ENCODE measurements at regions not wholly inside any gene's neighbourhood (a gene's known extent, or its start where the extent isn't known, plus 50 kb on each side); places are given as distances from the start of the nearest gene placed in this dataset.

DNA sequence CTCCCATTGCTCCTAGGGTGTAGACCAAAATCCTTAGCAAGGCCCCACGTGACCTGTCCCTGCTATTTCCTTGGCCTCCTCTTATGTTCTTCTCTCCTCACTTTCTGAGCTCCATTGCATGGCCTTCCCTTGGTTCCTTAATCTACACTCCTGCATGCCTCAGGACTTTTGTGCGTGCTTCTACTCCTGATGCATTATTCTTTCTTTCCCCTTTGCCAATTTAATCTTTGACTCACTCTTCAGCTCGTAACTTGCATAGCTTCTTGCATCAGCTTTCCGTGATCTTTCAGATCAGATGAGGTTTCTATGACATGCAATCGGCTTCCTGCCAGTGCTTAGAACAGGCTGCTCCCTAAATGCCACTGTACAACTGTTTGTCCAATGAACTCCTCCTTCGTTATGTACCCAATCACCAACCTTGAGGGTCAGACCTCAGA, 261.6 kb upstream of the CADM1 start:
- DNase-seq (ENCODE audit: low spot score) = no peak

DNA sequence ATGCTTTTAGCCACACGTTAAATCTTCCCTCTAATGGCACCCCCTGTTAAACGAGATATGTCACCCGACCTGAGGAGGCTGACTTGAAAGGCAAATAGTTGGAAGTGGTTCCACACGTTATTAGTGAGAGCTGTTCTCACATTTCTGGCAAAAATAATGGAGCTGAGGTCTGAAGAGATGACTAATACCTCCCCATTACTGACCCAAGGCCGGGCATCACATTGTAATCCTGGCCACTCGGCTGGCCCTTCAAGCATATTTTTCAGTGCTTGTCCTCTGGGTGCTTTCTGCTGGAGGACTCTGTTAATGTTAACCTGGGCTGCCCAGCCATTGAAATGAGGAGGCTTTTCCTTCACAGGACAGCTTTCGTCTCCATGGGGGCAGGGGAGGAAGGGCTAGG, 260.0 kb upstream of the CADM1 start:
- DNase-seq (ENCODE audit: low spot score) = no peak

DNA sequence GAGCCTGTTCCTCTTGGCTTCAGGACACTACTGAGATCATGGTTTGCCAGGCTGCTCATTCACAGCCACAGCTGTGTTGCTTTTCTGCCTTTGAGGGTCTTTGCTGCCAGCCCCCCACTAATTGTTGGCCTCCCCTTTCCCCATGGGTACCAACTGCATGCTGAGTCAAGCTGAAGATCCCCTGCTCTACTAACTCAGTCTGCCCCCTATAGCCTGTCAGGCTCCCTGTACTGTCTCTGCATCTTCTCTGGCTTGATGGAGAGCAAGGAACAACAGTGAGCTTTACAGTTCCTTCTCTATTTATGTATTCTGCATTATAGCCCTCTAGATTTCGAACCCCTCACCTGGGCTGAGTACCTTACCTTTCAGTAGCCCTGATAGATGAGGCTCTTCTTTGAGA, 257.6 kb upstream of the CADM1 start:
- no peak for DNase-seq (ENCODE audit: low spot score)

DNA sequence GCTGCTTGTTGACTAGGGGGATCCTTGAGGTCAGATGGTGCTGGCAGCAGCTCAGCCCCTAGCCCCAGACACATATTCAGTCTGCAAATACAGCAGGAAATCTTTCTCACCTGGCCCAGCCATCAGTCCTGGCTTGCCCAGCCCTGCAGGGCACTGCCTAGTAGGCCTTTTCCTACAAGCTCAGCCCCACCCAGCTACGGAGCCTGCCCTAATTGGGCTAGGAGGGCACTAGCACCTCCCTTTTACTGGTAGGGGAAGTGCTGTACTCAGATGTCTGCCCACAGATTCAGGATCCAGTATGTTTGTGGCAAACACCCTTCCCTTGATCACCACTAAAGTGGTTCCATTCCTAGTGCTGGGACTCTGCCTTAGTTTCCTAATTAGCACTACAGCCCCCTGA, 257.1 kb upstream of the CADM1 start:
- DNase-seq (ENCODE audit: low spot score) = no peak

DNA sequence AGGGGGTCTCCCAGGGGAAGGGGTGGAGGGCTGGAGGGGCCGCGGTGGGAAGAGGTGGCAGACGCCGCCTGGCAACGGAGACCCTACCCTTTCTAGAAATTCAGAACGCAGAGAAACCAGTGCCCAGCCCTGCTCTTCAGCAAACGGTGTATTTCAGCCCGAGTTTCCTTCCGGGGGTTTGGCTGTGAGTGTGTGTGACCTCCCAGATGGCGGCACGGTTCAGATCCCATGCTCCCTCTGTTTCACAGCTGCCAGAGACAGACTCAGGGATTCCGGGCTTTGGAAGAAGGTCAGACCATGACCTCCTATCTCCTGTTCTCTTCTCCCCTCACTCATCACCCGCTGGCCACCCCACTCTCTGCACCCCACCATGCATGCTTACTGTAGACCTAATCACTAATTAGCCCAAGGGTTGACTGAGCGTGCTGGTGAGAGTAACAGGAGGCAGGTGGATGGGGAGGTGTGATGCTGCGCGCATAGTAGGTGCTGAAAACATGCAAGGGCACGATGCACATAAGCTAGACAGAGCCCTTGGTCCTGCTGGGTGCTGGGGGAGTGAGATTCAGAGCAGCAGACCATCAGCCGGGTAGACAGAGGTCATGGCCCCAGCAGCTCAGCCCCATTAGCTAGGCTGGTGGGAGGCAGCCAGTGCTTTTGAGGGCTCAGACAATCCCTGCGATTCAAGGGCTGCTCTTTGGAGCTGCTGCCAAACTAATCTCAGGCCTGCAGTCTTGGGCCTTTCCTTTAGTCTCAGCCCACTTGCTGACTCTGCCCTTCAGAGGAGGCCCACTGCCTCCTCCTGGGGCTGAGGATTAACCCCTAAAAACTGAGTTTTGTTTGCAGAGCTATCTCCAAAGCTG, 256.5 kb upstream of the CADM1 start:
- DNase-seq (ENCODE audit: low spot score) = peak; percentile 11

DNA sequence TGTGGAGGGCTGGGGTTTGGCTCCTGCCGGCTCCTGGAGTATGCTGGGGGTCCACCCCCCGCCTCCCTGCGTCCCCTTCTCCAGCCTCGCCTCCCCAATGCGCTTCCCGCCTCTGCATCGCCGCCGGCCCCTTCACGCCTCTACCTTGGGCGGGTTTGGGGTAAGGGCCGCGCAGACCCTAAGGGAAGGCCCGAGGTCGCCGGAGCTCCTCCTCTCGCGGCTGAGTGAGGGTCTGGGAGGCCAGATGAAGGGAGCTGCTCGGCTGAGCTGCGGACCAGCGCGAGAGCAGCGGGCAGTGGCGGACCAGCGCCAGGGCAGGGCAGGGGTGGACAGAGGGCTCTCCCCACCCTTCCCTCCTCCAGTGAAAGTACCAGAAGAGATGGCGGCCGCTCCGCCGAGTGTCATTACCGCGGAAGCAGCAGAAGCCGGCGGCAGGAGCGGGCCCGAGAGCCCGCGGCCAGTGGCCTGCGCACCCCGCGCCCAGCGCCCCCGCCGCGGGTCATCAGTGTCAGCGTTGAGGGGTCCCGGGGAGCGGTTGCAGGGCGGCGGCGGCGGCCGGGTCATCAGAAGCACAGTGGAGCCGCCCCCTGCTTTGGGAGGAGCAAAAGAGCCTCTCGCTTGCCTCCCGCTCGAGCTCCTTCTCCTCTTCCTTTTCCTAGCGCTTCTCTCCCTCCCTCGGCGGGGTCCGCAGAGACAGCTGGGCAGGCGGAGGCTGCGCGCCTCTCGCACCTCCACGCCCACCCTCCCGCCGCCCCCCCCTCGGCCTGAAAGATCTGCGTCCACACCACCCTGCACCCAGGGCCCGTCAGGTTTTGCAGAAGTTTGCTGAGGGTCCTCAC, 255.6 kb upstream of the CADM1 start:
- DNase-seq (ENCODE audit: low spot score) = peak; percentile 27

DNA sequence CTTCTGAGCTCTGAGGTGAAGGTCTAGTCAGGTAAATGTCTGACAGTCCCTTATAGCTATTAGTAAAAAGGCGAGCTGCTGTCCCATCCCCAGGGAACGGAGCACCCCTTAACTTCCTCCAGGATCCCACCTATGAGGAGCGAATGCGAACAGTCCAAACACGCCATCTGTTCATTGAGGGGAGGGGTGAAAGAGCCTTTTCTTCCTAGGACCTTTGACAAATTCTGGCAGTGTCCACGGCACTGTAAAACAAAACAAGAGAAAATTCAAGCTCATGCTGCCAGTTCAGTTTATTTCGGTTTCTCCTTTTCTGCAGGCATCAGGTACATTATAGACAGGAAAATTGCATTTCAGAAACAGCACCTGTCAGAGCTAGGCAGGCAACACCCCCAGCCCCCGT, 253.8 kb upstream of the CADM1 start:
- no peak for DNase-seq (ENCODE audit: low spot score)

DNA sequence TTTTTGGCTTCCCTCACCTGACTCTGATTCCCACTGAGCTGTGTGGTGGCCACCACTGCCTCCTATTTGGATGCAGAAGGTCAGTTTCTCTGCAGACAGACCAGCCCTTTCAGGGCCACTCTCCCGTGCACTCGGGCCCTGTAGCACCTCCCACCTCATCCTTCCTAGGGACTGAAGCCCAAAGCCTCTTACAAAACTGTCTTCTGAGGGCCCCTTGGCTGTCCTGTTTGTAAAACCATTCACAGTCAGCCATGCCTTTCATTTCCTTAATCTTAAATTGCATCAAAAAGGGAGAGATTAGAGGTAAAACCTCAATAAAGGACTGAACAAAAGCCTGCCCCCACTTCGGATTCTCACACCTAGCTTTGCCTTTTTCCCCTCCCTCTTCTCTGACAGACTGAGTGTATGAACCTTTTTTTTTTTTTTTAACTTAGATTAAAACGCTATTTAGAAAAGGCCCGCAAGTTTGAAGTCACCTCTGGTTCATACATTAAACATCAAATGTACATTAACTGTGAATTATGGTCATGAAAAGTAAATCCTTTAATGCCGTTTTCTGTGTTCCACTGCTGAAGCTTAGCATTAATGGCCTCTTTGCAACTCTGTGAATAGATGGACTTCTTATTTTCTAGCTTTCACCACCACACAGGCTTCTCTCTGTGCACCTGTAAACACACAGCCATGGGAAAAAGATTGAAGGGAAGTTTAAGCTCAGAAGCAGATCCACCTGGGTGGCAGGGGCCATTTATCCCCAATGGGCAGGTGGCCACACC, 247.2 kb upstream of the CADM1 start:
- DNase-seq (ENCODE audit: low spot score) = no peak

DNA sequence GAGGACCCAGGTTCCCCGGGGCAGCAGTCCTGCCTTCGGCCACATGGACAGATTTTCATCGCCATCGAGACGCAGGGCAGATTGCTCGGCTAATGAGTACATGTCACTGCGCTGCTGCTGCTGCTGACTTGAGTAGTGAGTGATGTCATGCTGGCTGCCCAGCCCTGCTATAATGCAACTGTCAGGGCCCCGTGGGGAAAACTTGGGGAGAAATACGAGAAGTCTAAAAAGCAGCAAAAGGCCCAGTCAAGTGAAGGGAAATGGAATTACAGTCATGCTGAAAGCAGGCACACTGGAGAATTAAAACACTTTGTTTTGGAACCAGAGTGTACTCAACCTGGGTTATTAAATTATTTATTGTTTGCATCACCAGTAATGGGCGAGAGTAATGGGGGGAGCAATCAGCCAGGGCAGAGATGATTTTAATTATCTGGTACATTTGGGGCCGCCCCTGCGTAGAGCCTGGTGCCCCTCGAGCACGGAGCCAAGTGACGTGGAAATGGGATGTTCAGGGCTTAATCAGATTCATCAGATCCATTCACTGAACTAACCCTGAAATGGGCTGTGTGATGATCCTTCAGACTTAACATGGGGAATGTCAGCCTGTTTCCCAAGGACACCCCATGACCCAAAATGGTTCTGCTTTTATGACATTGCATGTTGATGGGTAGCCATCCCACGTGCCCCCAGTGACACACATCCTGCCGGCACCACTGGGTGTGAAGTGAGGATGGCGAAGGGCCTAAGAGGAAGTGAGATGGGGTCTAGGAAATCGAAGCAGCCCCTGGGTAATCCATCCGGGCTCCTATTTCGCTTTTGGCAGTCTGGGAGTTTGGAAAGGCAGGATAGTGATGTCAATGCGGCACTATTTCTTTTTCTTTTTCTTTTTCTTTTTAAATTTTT, 241.6 kb upstream of the CADM1 start:
- no peak for DNase-seq (ENCODE audit: low spot score)

DNA sequence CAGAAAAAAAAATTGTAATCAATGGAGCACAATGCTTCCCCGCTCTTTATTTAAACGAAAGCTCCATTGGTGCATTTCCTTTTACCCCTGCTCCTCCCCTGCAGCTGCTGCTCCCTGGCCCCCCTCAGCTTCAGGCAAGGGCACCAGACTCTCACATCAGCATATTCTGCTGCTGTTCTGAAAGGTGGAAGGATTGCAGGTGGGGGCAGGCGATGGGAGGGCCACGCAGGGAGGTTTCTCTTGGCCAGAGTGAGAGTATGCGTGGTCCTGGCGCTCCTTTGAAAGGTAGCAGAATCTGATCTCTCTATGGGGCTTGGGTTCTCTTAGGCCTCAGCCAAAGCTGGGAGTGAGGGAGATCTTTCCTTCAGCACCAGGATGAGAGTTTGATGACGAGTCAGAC, 240.9 kb upstream of the CADM1 start:
- no peak for DNase-seq (ENCODE audit: low spot score)

DNA sequence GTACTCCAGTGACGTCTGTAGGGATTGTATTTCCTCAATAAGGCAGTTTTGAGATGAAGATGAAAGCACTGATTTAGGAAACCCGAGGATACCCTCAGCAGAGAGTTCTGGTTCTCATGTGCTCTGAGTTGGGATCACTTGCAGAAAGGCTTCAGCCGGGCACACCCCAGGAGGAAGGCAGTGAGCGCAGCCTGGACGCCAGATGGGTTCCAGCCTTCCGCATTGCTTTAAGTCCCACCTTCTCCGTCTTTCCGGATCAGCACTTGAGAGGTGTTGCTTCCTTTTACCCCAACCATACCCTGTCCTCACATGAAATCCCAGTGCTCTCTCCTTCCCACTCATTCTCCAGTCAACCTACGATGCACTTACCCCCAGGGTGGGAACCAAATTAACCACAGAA, 239.5 kb upstream of the CADM1 start:
- DNase-seq (ENCODE audit: low spot score) = no peak

DNA sequence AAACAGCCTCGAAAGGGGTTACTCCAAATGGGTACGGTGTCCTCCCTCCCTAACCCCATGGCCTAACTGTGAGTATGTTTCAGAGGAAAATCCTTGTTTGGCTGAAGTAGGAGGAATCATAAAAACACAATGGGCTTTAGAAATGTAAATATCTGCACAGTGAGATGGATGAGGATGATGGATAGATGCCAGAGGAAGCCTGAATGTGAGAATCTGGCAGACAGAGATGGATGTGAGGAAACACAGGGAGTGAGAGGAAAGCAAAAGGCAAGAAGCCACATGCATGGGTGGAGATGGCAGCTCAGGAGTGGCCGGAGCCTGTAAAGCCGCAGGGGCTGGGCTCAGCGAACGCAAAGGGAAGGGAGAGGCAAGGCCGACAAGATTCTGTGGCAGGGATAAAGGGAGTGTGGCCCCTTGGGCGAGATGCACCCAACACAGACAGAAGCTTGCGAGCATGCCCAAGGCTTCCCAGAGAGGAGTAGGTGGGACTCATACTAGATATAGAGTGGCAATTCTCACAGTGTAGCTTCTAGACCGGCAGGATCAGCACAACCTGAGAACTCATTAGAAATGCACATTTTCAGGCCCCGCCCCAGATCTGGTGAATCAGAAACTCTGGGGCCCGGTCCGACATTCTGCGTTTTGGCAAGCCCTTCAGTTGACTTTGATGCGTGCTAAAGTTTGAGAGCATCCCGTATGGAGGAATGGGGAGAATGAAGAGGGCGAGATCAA, 237.3 kb upstream of the CADM1 start:
- no peak for DNase-seq (ENCODE audit: low spot score)

DNA sequence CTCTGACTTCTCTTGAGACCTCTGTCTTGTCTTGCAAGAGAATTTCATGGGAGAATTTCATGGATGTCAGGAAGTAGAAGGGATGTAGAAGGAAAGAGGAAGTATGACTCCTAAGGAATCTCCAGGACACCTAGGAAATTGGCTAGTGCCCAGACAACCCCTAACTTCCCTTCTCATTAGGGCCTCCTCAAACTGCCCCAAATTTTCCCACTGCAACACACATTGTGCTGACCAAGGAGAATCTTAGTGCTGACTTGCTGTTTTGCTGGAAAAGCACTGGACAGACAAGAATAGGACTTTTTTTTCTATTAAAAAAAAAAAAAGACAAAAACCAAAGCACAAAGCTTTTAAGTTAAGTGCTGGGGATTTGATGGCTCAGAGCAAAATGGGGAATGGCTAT, 236.1 kb upstream of the CADM1 start:
- DNase-seq (ENCODE audit: low spot score) = no peak

DNA sequence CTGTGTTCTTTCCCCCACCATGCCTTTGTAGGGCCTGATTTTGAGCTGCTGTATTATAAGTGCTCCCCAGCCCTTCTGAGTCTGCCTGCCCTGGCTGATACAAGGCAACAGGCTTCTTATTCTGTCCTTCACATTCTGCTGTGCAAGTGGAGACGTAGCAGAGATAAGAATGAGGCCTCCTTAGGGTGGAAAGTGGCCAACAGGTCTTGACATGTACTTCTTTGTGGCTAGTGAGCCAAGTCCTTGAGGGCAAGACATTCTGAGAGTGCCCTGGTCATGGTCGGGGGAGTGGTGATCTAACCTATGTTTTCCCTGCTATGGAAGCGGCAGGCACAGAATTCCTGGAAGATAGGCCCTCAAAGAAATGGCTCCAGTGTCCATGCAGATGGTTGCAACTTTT, 235.7 kb upstream of the CADM1 start:
- no peak for DNase-seq (ENCODE audit: low spot score)

DNA sequence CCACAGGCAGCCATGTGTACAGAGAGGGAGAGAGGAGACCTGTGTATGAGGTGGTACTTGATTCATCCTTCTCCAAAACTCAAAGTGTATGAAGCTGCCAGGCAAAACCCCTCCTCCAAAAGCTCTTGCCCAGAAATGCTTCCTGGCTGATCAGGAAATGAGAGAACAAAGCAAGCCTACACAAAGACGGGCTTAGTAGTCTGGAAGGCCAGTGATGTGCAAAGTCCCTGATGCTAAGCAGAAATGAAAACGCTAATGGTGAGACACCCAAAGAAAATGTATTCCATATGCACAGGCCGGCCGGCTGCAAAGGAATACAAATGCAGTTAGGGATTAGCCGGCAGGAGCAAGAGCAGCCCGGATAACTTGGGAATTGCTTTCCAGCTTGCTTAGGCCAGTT, 234.9 kb upstream of the CADM1 start:
- no peak for DNase-seq (ENCODE audit: low spot score)

DNA sequence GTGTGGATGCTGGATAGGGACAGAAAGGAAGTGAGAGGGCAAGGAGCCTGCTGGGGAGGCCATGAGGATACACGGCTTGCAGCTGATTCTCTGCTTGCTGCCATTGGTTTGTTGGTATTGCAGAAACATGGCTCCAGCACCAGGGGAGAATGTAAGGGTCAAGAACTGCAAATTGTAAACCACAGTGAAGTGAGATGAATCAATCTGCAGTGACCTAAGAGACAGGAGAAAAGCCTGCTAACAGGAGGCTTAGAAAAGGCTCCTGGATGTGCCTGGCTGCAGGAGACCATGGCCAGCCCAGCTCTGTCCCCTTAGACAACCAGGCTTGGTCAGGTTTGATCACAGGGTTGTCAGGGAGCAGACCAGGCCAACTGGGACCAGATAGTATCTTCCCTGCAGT, 233.7 kb upstream of the CADM1 start:
- DNase-seq (ENCODE audit: low spot score) = no peak

DNA sequence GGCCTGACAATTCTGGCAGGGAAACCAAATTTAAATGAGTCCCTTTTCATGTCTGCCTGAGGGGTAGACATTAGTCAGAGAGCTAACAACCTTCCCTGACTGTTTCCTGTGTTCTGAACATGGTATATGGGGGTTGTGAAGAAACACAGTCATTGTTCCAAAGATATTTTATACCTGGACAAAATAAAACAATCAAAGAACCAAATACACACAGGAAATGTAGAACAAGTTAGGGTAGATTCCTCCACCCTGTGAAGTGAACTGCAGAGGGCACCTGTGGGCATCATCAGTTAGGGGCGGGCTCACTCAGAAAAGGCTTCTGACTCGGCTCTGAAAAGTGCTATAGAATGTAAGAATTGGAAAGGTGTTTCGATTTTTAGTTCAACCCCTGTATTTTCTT, 231.9 kb upstream of the CADM1 start:
- DNase-seq (ENCODE audit: low spot score) = no peak

DNA sequence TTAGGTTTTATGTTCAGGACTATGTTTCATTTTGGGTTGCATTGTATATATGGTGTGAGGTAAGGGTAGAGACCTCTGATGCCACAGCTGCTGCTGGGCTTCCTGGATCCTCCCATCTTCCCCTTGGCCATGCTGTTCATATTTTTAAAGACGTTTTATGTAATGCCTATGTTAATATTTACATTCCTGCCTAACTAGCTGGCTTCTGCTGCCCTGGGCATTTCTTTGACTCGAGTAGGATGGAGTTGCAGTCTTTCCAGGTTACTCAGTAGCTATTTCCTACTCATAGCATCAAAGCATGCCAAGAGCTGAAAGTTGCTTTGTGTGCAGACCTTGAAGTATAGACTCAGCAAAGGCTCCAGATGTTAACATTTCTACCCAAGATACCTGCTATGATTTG, 220.5 kb upstream of the CADM1 start:
- peak; percentile 62 for DNase-seq (ENCODE audit: low spot score)

DNA sequence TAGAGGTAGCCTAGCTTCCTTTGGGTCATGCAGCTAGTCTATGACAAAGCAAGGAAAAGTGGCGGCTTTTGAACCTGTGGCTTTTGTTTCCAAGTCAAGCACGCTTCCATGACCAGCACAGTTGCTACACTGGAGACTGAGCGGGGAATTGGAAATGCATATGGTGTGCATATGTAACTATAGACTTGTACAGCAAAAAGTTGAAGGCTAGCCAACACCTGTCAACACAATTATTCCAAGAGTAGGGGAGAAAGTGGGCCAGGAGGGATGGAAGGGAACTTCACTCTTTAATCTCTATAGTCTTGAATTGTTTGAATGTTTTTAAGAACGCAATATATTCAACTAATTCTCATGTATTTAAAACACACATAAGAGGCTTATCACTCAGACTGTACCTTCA, 218.5 kb upstream of the CADM1 start:
- no peak for DNase-seq (ENCODE audit: low spot score)

DNA sequence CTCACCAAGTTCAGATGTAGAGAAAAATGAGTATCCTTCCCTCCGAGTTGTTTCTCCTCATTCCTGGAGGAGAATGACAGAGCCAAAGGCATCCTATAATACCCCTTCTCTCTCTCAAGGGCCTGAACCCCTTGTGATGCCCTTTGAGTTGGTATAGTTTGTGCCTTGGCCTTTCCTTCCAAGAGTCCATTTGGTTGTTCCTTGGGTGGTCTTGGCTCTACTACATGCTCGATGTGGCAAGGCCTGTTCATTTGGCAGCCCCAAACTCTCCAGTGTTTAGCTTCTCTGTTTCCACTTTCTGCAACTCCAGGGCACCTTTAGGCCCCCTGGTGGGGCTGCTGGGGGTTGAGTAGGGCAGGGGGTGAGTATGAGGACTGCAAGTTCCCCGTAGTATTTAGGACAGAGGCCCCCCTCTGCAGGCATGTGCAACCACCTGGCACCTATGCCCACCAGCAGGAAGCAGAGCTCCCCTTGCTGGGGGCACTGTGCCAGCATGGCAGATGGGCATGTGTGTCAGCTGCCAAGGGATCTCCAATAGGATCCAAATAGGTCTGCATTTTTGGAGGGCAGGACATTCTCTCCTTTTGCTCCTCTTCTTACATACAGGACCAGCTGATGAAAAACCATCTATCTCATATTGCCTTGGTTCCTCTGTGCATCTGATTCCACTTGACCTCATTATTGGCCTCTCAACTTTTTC, 217.2 kb upstream of the CADM1 start:
- no peak for DNase-seq (ENCODE audit: low spot score)
